Left ventricle myocardium inferior (tissue), 1 donor: ENCODE measurements at regions not wholly inside any gene's neighbourhood (a gene's known extent, or its start where the extent isn't known, plus 50 kb on each side); places are given as distances from the start of the nearest gene placed in this dataset.
A peak's percentile ranks its signal among the peaks of the same experiment; 100 is the strongest.

Experiments
- DNase-seq: peaks from one replicate; pipeline ENCODE4 v3.0.0-alpha.2; 2020
- H3K27ac ChIP-seq: fragments of 200-600 bp; replicated peaks from 2 replicates; pipeline ENCODE4 v1.8.0; 2021
- H3K27me3 ChIP-seq: fragments of 200-600 bp; 2 replicates; pipeline ENCODE4 v1.8.0; 2021; ENCODE audit warnings: low read depth
- H3K36me3 ChIP-seq: fragments of 200-600 bp; 2 replicates; pipeline ENCODE4 v1.8.0; 2021
- H3K4me1 ChIP-seq: fragments of 200-600 bp; 2 replicates; pipeline ENCODE4 v1.8.0; 2021
- H3K4me3 ChIP-seq: fragments of 200-600 bp; 2 replicates; pipeline ENCODE4 v1.8.0; 2021; ENCODE audit warnings: mild to moderate bottlenecking, moderate library complexity
- H3K9me3 ChIP-seq: fragments of 200-600 bp; replicated peaks from 2 replicates; pipeline ENCODE4 v1.8.0; 2021
- intact Hi-C: fragments of 100-400 bp; cut with micrococcal nuclease; formaldehyde crosslinking; loops from one replicate; pipeline ENCODE4 v1.11.0; 2022
- TF ChIP-seq, protein P1 (sequence below): fragments of 200-600 bp; IDR thresholded peaks from 2 replicates; pipeline ENCODE4 v1.8.0; 2021; ENCODE audit warnings: antibody characterized with exemption, mild to moderate bottlenecking, borderline replicate concordance
- donor health status: DM: no; HTN: yes; CAD: no; lungs with severe emphysema.

GRCh38 chr10:3516923-3517255 lies 268.1 kb downstream of the KLF6 start:
- TF ChIP-seq, protein P1, sequence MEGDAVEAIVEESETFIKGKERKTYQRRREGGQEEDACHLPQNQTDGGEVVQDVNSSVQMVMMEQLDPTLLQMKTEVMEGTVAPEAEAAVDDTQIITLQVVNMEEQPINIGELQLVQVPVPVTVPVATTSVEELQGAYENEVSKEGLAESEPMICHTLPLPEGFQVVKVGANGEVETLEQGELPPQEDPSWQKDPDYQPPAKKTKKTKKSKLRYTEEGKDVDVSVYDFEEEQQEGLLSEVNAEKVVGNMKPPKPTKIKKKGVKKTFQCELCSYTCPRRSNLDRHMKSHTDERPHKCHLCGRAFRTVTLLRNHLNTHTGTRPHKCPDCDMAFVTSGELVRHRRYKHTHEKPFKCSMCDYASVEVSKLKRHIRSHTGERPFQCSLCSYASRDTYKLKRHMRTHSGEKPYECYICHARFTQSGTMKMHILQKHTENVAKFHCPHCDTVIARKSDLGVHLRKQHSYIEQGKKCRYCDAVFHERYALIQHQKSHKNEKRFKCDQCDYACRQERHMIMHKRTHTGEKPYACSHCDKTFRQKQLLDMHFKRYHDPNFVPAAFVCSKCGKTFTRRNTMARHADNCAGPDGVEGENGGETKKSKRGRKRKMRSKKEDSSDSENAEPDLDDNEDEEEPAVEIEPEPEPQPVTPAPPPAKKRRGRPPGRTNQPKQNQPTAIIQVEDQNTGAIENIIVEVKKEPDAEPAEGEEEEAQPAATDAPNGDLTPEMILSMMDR: no peak

GRCh38 chr10:3516234-3516922 lies 268.6 kb downstream of the KLF6 start:
- Histone ChIP-seq H3K36me3 (no peaks in the 10 kb centered on the region), H3K27ac (no peak overlapping the region), H3K27me3 (no peaks in the 10 kb centered on the region), H3K4me1 (peaks cover 5% of the 10 kb centered on the region), H3K4me3 (no peak overlapping the region), H3K9me3 (no peaks in the 10 kb centered on the region)
- intact Hi-C loops: no loop called here
- no peak for DNase-seq
- TF ChIP-seq, protein P1: no peak

More at GRCh38 chr10:3516923-3517255, 268.1 kb downstream of the KLF6 start:
- Histone ChIP-seq H3K27me3 (no peaks in the 10 kb centered on the region), H3K4me3 (no peak overlapping the region), H3K27ac (no peak overlapping the region), H3K36me3 (no peaks in the 10 kb centered on the region), H3K9me3 (no peaks in the 10 kb centered on the region), H3K4me1 (peaks cover 5% of the 10 kb centered on the region)
- intact Hi-C loops: no loop called here
- no peak for DNase-seq

- no peaks in the 10 kb centered on the region for H3K36me3 ChIP-seq
- DNase-seq: peak; percentile 30
- H3K27ac ChIP-seq: peak overlapping the region; percentile 62
- peaks cover 3% of the 10 kb centered on the region for H3K9me3 ChIP-seq
- peak overlapping the region; percentile 41 for H3K4me3 ChIP-seq
- TF ChIP-seq, protein P1: no peak
- H3K27me3 ChIP-seq: no peaks in the 10 kb centered on the region
- peaks cover 5% of the 10 kb centered on the region for H3K4me1 ChIP-seq
- intact Hi-C loops: no loop called here
These were observed 270.3 kb downstream of the KLF6 start for GRCh38 chr10:3514691-3515090.

GRCh38 chr10:3512263-3512662 lies 272.7 kb downstream of the KLF6 start:
- peaks cover 17% of the 10 kb centered on the region for H3K9me3 ChIP-seq
- H3K27ac ChIP-seq: no peak overlapping the region
- intact Hi-C loops: no loop called here
- H3K4me3 ChIP-seq: no peak overlapping the region
- no peak for DNase-seq
- TF ChIP-seq, protein P1: no peak
- no peaks in the 10 kb centered on the region for H3K36me3 ChIP-seq
- no peaks in the 10 kb centered on the region for H3K27me3 ChIP-seq
- H3K4me1 ChIP-seq: peaks cover 5% of the 10 kb centered on the region

DNA sequence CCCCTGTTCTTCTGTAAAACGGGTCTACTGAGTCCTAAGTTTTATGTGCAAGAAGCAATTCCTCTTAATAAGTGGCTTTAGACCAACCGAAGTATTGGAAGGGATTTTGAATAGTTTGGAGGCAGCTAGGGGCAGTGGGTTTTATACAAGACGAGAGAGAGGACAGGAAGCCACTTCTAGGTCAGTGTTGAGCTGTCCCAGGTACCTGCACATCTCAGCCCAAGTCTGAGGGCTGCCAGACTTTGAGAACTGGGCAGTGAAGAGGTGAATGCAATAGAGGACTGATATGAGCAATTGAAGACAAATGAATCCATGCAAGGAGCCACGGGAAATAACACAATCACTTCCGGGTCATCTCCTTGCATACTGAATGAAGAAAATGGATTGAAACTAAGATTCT lies 273.5 kb downstream of the KLF6 start:
- intact Hi-C loops: no loop called here
- no peak overlapping the region for H3K4me3 ChIP-seq
- DNase-seq: no peak
- H3K9me3 ChIP-seq: peaks cover 17% of the 10 kb centered on the region
- no peaks in the 10 kb centered on the region for H3K27me3 ChIP-seq
- no peak overlapping the region for H3K27ac ChIP-seq
- no peaks in the 10 kb centered on the region for H3K36me3 ChIP-seq
- H3K4me1 ChIP-seq: peaks cover 5% of the 10 kb centered on the region
- TF ChIP-seq, protein P1: no peak
